ENCODE measurements at regions not wholly inside any gene's neighbourhood (a gene's known extent, or its start where the extent isn't known, plus 50 kb on each side); places are given as distances from the start of the nearest gene placed in this dataset.

DNA sequence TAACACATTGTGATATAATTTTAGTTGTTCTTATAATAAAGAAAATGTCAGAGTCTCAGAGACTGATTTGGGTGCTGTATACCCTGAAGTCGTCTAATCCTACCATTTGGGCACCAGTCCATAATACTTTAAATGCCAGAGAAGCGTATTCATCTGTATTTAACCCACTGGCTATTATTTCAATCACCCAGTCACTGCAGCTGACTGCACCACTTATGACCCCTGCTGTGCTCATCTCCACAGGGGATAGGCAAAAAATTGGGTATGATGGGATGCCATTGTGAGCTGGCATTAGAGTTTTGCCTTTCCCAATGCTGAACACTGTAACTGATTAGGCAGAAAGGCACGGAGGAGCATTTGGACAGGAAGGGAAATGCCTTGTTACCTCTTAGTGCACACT lies 599.7 kb downstream of the CAAP1 start:
- no peak overlapping the region for H3K4me3 ChIP-seq
- H3K27ac ChIP-seq, result no peak overlapping the region
- DNase-seq, result no peak
- TF ChIP-seq, protein P1, sequence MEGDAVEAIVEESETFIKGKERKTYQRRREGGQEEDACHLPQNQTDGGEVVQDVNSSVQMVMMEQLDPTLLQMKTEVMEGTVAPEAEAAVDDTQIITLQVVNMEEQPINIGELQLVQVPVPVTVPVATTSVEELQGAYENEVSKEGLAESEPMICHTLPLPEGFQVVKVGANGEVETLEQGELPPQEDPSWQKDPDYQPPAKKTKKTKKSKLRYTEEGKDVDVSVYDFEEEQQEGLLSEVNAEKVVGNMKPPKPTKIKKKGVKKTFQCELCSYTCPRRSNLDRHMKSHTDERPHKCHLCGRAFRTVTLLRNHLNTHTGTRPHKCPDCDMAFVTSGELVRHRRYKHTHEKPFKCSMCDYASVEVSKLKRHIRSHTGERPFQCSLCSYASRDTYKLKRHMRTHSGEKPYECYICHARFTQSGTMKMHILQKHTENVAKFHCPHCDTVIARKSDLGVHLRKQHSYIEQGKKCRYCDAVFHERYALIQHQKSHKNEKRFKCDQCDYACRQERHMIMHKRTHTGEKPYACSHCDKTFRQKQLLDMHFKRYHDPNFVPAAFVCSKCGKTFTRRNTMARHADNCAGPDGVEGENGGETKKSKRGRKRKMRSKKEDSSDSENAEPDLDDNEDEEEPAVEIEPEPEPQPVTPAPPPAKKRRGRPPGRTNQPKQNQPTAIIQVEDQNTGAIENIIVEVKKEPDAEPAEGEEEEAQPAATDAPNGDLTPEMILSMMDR (IDR thresholded peaks at IDR 0.05), result no peak
- H3K36me3 ChIP-seq, result no peaks in the 10 kb centered on the region
- ATAC-seq, result no peak
- H3K27me3 ChIP-seq, result no peaks in the 10 kb centered on the region
- no peaks in the 10 kb centered on the region for H3K4me1 ChIP-seq
- WGBS, 2 donors, result 45 to 65% methylated on average over 3 of the region's 3 CpGs
- H3K9me3 ChIP-seq, result no peaks in the 10 kb centered on the region
- intact Hi-C loops (cut with DNase I), result no loop called here
- no peak for FAIRE-seq

DNA sequence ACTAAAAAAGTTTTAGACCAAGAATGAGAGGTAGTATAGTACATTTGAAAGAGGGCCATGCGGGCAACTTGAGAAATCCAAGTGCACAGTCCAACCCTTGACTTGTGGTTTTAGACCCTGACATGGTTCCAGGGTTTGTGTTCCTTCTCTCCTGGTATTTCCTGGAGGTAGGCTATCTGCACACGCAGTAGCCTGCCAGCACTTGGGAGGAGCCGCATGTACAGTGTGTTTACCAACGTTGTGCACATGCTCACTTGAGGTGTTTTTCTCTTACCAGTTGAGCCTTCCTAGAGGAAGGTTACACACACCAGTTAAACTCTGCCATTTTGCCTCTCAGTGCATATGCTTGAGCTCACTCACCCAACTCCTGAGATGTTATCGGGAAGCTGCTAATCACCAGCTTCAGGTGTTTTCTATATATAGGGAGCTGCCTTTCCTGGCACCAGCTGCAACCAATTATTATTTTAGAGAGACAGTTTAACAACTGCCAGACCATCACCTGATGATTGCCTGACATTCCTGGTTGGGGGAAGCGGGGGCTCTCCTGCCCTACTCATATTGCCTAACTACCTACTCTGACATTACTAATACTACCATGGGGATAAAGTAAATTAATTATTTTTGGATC lies 593.4 kb upstream of the TUSC1 start:
- TF ChIP-seq, protein P1 (IDR thresholded peaks at IDR 0.05), result no peak
- H3K4me1 ChIP-seq, result no peaks in the 10 kb centered on the region
- DNase-seq, result no peak
- ATAC-seq, result no peak
- H3K27me3 ChIP-seq, result no peaks in the 10 kb centered on the region
- 39 to 52% methylated on average over 6 of the region's 6 CpGs for whole genome bisulfite sequencing, 2 donors
- H3K27ac ChIP-seq, result no peak overlapping the region
- intact Hi-C loops (cut with DNase I), result no loop called here
- no peaks in the 10 kb centered on the region for H3K36me3 ChIP-seq
- FAIRE-seq, result no peak
- no peak overlapping the region for H3K4me3 ChIP-seq
- H3K9me3 ChIP-seq, result no peaks in the 10 kb centered on the region

DNA sequence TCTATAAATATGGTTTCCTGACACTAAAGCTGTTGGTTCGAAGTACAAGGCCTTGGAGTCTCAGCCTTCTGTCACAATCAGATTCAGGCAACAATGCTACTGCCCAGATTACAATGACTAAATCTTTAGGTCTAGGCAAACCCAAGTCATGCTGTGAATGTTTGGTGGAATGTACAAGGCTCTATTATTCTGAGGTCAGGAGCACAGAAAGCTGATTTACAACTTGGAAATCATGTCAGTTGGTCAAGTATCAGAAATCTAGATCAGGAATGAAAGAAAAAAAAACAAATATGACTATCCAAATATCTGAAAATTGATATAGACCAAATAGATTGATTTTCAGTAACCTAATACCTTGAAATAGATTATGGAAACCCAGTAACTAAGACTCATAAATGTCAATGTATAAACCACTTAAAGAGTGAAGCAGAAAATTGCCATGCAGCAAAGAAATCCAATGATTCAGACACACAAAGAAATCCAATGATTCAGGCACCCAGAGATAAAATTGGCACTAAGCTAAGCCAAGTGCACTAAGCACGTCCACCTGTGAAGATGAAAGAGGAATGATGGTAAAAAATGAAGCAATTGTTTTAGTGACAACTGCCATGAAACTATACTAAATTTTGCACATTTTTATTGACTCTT lies 588.0 kb upstream of the TUSC1 start:
- TF ChIP-seq, protein P1 (IDR thresholded peaks at IDR 0.05), result no peak
- 41 to 63% methylated on average over 2 of the region's 2 CpGs for WGBS, 2 donors
- DNase-seq, result no peak
- intact Hi-C loops (cut with DNase I), result no loop called here
- Histone ChIP-seq H3K9me3 (no peaks in the 10 kb centered on the region), H3K4me3 (no peak overlapping the region), H3K27ac (no peak overlapping the region), H3K36me3 (no peaks in the 10 kb centered on the region), H3K4me1 (no peaks in the 10 kb centered on the region), H3K27me3 (no peaks in the 10 kb centered on the region)
- no peak for ATAC-seq
- FAIRE-seq, result no peak

DNA sequence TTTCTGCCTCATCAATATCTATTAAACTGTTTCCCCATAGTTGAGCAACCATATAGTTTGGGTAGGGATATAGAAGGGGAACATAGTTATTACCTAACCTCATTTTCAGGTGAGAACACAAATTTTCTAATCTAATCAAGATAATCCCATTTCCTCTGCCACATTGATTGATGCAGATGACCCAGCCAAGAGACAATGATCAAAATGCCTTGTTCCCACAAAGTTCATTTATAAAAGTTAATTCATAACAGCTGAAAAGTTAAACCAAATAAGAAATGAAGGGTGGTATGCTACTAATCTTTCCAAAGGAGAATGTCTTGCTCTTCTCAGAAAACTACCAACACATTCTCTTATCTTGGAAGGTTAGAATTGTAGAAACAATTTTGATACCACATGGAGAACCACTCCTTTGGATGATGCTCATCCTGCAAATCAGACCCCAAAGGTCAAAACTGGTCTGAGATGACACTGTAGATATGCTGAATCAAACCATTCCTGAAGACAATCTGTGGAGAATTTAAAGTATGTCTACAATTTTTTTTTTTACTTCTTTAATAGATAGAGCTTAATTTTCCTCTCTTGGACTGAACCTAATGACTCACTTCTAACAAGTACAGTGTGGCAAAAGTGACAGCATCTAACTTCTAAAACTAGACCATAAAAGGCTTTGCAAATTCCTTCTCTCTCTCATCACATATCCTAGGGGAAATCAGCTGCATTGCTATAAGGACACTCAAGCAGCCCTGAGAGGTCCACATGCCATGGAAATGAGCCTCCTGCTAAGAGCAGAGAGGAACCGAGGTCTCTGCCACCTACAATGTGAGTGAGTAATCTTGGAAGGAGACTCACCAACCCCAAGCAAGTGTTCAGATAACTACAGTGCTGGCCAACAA lies 586.7 kb upstream of the TUSC1 start:
- Histone ChIP-seq H3K4me1 (no peaks in the 10 kb centered on the region), H3K9me3 (no peaks in the 10 kb centered on the region), H3K27me3 (no peaks in the 10 kb centered on the region), H3K27ac (no peak overlapping the region), H3K4me3 (no peak overlapping the region), H3K36me3 (no peaks in the 10 kb centered on the region)
- TF ChIP-seq, protein P1 (IDR thresholded peaks at IDR 0.05), result no peak
- FAIRE-seq (no peak), DNase-seq (no peak), ATAC-seq (no peak)
- WGBS, 2 donors, result 35 to 59% methylated on average over 1 of the region's 1 CpG
- intact Hi-C loops (cut with DNase I), result no loop called here

Measured in pancreas (tissue), 10 donors.